ENCODE measurements at regions not wholly inside any gene's neighbourhood (a gene's known extent, or its start where the extent isn't known, plus 50 kb on each side); places are given as distances from the start of the nearest gene placed in this dataset.

DNA sequence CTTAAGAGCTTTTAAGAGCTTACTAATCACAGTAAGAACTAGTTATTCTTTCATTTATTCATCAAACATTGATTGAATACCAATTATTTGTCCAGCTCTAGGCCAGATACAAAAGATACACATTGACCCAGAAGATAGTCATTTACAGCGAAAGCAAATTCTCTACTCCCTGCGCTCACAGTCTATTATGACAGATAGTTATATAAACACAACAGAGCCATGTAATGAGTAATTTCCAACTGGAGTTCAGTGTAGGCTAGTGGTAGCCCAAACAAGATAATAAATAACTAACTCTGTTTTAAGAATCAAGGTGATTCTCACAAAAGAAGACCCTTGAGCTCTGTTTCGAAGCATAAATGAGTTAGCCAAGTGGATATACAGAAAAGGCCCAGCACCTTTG is 397.8 kb upstream of the TLE4 start:
- DNase-seq: no peak

DNA sequence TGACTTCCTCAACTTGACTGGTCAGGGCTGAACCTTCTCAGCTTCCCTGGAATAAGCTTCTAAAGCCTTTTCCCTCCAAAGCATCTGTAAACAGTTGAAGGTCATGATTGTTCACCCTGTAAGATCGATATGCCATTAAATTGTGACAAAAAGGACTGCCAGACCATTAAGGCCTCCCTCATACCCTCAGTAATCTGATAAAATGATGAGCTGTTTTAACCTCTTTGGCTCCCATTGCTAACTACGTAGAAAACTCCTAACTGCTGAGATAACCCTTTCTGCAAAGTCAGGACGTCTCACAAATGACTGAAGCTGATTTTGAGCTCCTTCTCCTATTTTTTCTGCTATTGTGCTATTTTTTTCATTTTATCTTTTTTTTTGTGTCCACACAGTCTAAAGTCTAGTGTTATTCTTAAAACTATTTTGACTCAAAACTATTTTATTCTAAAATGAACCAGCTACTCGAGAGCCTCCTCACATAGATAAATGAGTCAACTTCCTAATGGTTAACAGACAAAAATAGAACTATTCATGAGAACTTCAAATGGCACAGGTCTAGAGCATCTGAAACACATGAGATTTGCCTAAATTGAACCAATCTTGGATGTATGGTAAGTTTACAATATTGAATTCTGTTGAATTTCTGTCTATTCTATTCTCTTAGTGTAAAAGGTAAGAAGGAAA is 395.6 kb upstream of the TLE4 start:
- DNase-seq: no peak

DNA sequence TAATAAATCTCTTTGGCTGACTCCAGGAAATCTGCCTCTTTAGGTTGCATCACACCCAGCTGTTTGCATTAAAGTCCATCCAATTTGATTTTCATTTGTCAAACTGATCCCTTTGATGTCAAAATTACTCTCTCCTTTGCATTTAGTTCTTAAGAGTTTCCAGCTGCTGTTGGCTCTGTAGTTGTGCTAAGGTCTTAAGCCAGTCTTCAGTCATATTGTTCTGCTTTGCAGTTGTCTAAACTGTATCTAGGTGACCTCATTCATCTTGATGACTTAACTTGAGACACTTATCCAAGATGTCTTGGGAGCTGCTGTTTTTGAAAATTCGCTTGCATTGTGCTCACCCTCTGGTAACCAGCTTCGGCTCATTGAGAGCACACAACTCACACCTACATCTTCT is 386.9 kb upstream of the TLE4 start:
- no peak for DNase-seq

DNA sequence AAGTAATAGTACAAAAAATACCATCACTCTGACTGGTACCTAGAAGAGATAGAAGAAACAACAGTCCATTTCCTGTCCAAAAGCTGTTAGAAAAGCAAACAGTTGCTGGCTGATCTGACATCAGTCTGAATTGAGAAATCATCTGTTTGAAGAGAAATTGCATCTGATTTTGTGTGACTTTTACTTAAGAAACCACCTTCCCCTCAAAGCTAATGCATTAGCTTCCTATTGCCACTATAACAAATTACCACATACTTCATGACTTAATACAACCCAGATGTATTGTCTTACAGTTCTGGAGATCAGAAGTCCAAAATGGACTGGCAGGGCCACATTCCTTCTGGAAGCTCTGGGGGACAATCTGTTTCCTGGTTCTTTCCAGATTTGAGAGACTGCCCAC is 385.9 kb upstream of the TLE4 start:
- no peak for DNase-seq

DNA sequence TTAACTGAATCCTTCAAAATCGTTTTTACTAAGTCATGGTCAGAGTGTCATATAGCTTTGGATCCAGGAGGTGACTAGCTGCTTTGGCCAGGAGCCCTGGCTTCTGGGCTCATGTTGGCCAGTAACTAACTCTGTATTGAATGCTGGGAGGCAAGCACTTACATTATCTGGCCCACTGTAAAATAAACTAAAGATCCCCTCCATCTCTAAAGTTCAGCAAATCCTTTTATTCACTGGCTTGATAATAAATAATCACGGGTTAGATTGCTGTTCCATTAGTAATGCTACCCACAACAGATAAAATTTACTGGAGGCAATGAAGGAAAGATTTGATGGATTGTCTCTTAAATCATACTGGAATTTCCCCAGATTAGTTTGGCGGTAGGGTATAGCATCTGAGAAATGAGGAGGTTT is 382.2 kb upstream of the TLE4 start:
- no peak for DNase-seq

DNA sequence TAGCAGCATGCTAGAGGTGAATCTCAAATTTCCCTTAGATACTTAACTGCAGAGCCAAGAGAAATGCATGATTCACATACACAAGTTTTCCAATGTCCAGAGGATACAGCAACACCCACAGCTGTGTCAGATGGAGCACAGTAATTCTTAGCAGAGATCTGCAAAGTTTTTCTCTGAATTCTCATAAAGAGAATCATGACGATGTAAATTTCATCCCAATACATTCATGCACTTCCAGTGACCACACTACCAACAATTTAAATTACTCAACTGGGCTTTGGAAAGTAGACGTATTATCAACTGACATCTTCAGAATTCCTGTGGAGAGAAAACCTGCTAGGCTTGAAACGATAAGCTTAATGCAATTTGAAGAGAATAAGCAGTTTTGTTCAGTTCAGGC is 378.8 kb upstream of the TLE4 start:
- no peak for DNase-seq

DNA sequence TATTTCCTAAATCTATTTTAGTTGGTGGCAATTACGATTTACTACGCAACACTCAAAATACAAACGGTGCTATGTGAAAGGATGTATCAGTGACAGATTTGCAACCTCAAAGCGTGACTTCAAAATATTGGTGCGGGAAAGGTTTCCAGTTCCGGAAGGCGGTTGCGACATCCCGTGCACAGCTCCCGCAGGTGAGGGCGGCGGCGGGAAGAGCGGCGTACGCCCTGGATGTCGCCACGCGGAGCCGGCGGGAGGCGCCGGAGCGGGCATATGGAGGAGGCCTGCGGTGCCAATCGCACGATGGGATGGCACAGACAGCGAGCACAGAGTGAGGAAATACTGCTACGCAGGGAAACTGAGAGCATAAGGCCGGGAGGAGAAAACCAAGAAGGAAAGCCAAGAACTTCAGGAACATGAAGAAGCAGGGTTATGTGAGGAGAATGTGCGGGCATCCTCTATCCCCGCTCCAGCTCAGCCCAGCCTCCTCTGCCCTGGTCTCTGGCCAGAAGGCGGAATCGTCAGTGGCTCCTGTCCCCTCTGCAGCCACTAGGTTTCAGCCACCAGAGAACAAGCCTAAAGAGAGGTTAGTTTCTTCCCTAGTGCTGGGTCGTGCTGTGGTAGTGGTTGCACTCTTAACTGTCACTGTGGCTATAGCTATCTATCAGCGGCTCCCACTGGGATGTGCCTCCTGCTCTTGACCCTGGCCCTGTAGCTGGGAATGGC is 378.1 kb upstream of the TLE4 start:
- DNase-seq: no peak

DNA sequence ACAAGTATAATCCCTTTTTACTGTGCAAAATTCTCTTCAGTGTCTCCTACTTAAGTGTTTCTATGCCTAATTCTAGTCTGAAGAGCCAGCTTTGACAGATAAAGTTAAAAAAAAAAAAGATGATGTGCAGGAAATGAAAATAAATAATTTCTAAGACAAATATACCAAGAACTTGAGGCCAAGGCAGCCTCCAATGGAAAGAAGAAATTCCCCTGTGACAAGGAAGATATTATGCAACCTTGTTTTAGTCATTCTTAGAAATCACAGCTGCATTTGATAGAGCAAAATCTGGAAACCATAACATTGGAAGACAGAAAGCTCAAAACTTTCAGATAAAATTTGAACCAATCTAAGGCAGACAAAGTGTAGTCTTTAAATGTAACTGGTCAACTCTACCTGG is 375.9 kb upstream of the TLE4 start:
- no peak for DNase-seq

DNA sequence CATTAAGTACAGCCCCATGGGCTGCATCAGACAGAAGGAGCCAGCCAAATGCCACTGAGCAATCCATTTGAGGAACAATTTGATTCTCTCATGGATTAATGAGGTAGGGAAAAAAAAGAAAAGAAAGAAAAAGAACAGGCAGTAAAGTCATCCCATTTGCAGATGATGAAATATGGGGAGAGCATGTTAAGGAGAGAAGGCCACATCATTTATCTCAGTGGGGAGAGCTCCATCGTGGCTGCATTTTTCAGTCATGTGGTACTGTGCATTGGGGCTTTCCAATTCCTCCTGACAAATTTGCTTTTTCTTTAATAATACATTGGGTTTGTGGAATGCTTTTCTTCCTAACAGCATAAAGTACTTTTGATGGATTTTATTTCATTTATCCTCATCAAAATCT is 375.2 kb upstream of the TLE4 start:
- no peak for DNase-seq

DNA sequence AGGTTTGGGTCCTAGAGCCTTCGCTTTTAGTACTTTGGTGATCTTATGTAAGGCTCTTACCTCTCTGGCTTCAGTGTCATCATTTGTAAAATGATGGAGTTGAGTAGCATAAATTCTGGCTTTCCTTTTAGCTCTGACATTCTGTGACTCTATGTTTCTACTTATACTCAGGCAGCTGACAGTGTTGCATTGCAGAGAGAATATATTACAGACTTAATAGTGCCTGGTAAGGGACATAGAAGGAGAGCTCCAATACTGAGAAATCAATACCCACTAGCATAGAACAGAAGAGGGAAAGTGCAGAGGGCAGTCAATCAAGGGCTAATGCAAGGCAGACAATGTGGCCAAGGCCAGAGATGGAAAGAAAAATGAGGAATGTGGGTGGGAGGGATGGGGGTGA is 371.4 kb upstream of the TLE4 start:
- DNase-seq: no peak

DNA sequence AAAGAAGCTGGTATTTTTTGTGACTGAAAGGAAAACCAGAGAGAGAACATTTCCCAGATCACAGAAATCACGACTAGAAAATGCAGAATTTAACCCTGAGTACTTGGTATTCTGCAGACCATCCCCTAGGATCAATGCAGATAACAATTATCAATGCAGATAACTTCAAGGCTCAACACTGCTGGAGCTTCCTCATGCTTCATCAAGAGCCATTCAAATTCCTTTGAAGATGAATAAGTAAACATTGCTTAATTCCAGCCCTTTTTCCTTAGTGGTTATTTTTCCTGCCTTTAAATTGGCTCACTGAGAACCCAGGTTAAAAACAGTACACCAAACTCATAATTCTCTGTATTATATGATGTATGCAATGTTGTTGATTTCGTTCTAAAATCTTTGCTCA is 370.1 kb upstream of the TLE4 start:
- no peak for DNase-seq

DNA sequence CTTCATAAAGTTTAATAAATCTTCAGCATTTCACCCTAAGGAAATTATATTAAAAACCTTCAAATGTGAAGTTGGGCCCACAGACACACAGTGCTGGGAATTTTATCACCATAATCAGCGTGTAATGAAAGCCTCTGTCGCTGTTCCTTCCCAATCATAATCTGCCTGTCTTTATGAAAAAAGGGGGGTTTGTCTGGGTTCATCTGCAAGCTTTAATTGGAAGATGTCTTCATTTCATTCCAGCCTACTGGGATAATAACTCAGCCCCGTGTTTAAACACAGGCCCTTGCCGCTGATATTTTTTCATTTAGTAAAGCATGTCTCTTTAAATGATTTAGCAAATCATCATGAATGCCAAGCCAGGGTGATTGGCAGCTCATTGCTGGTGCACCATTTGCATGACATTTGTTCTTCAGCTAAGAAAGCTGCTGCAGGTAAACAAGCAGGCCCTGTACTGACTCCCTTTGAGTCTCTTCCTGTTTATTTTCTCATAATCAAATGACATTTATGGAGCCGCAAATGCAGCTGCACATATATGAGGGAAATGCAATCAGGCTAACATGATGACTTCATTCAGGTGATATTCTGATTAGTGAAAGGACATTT is 362.9 kb upstream of the TLE4 start:
- no peak for DNase-seq

DNA sequence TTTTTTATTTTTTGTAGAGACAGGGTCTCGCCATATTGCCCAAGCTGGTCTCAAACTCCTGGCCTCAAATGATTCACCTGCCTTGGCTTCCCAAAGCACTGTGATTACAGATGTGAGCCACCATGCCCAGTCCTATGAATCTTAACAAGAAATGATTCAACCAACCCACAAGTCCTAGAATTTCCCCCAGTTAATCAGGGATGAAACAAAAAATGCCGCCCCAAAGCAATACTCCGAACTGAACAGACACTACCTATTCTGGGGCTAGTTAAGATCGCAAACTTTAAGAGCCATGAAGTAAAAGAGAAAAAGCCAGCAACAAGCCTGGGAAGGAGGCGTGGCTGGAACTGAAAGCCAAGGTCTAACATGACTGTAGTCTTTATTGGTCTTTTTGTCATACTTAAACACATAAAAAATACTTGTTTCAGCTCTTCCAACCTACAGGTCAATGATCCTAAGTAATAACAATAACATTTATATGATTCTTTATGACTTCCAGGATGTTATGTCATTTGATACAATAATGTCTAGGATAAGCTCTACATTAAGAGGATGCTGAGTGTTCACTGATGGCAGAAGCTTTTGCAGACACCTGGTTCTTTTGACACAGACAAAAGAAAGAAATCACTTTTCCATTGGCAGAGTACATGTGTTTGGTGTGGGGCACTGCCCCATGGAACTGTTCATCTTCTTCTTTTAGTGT is 361.1 kb upstream of the TLE4 start:
- no peak for DNase-seq

DNA sequence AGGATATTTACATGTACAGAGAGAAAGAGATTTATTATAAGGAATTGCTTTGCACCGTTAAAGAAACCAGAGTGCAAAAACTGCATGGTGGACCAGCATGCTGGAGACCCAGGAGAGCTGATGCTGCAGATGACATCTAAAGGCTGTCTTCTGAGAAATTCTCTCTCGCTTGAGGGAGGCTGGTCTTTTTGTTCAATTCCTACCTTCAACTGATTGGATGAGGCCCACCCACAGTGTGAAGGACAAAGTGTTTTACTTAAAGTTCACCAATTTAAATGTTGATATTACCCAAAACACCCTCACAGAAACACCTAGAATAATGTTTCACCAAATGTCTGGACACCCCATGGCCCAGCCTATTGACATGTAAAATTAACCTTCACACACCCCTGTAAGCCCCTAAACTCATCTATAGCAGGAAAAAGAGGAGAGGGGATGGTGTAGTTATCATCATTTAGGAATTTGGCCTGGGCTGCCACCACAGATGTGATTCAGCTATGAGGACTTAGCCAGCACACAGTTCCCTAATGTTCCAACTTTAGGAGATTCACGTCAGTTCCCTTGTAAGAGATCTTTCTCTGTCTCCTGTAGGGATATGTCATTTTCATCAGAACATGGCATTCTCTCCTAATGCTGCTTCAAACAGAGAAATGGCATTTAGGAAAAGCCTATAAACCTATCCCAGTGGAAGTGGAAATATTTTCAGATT is 358.2 kb upstream of the TLE4 start:
- DNase-seq: no peak

DNA sequence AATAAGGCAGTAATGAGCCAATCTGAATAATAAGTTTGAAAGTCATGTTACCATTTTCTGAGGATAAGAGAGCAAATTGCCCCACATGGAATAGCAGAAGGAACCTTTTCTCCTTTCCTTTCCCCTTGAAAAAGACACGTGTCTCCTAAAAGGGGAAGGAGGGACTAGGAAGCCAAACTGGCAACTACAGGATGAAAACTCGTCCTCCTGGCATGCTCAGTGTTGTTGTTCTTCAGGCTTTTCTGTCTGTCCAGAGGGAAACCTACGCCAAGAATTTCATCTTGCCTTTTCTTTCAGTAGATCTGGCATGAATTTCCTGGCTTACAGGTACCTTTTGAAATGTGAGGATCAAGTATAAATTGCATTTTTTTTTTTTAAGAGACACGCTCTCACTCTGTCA is 355.9 kb upstream of the TLE4 start:
- DNase-seq: peak; percentile 32

DNA sequence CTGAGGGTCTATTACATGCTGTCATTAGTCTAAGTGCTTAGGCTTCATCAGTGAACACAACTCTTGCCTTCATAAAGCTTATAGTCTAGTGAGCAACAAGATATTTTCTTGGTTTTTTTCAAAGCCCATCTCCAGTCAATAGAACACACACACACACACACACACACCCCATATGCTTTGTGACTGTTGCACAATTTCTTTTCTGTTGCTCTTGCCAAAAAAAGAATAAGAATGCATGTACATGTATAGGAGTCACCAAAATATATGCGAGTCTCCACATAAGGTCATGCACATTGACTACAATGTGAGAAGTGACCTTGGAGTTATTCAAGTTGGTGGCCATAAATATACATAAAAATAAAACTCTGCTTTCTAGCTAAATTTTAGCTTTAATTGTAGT is 351.5 kb upstream of the TLE4 start:
- DNase-seq: no peak

DNA sequence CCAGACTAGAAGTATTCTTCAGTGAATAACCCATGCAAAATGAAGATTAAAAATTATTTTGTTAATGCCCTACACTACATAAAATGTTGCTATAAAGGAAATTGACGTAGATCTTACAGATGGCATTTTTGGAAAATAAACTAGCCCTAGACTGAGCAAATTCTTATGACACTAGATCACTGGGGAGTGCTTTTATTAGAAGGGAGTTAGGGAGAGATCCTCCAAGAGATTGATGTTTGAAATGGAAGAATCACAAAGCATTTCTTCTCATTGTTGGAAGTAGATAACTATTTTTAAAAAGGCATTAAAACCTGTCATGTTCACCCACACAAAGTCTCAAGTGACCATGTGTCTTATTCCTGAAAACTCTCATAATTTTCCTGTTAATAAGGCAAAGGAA is 351.1 kb upstream of the TLE4 start:
- DNase-seq: no peak

DNA sequence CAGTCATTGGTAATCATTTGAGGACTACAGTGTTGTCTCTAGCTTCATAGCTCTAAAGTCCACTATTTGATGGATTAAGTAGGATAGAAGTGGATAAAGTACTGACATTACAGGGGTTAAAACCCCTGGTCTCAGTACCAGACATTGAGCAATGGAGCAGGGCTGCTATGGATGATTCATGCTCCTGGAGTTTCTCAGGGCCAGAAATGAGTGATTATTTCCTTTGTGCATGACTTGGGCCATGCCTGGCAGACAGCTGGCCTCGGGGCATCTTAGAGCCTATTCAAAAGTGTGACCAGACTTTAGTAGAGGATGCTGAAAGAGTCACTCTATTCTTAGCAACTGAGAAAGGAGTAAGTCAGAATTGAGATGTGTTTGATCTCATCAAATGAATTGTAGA is 350.7 kb upstream of the TLE4 start:
- DNase-seq: no peak

DNA sequence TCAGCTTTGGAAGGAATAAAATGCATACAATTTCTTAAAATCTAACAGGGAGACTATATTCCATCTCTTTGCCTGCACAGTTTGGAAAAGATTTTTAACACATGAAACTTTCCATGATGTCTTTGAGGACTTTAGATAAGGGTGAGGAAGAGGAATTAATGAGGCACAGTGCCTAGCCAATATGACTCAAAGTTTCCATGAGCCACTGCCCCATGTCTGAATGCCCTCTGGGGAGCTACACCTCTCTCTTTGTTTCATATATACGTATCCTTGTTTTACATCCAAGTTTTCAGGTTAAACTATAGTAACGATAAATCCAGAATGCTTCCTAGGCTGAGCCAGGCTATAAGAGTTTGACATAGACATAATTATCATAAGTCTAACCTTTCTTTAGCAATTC is 349.3 kb upstream of the TLE4 start:
- no peak for DNase-seq

DNA sequence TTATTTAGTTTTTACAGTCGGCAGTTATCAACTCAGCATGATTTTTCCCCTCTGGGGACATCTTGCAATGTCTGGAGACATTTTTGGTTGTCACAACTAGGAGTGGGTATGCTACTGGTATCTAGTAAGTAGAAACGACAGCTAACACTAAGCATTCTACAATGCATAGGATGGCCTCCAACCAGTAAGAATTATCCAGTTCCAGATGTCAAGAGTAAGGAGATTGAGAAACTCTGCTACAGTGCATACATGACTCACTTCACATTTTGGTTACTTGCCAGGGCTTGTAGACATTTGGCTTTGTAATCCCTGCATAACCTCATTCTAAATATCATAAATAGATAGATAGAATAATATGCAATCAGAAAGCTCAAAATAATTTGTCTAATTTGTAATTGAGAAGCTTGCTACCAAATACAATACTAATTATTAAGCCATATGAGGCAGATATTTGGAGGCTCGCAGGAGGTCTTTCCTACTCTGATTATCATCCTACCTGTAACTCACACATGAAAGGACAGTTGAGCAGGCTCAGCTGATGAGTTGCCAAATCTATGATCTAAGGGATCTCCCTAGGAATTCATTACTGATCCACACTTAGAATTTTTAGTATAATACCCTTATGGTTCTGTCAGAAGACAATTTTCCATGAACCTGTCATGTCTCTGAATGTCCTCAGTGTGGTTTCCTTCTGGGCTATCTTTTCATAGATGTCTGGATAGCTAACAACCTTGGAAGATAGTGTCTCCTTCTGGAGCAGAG is 346.9 kb upstream of the TLE4 start:
- no peak for DNase-seq

DNA sequence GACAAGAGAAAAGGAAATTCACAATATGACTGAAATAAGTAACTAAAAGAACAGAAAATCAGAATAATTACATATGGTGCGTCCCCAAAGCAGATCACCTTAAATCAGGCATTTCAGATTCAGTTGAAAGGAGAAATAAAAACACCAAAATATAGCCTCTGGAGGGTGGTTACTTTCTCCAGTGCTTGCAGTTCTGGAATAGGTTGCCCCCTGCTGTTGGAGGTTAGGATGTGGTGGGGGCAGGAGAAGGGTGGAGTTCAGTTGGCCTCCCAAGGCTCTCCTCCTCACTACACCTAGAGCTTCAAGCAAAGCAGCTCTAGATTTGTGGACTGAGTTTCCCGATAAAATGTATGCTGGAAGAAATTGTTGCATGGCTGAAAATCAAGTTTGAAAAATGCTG is 338.2 kb upstream of the TLE4 start:
- peak; percentile 15 for DNase-seq

DNA sequence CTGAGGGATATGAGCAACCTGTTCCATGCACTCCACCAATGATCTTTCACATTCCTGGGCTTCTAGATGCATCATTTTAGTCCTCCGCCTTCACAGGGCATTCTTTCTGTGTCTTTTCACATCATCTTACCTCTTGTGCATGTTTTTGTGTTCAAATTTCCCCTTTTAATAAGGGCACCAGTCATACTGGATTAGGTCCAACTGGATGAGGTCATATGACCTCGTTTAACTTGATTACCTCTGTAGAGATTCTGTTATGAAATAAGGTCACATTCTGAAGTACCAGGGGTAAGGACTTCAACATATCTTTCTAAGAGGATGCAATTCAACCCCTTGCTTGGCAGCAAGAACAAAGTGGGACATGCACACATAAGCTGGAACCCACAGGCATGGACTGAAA is 335.3 kb upstream of the TLE4 start:
- DNase-seq: no peak

DNA sequence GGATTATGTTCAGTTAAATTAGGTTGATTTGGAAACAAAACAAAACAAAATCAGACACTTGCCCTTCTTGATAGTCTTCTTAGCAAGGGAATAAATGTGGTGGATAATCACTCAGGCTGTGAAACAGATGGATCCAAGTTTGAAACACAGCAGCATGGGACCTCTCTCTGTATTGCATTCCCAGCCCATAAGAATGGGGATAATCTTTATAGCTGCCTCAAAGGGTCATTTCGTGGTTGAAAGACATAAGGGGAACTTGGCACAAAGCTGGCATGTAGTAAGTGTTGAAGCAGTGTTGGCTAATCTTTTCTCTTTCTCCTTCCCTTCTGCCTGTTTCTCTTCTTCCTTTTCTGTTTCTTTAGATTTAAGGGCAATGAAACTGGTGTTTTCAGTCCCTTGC is 333.9 kb upstream of the TLE4 start:
- peak; percentile 21 for DNase-seq

Data from inflammatory macrophage treated with lipopolysaccharide for 4 hours (primary cell).